H9 (cell line): ENCODE measurements at regions not wholly inside any gene's neighbourhood (a gene's known extent, or its start where the extent isn't known, plus 50 kb on each side); places are given as distances from the start of the nearest gene placed in this dataset.

Experiments used
- DNase-seq: peaks from one replicate; pipeline ENCODE4 v3.0.0-alpha.2; 2017
- H2AFZ ChIP-seq: one replicate; pipeline ENCODE4 v1.6.1; 2013; ENCODE audit warnings: mild to moderate bottlenecking, low read length, control low read depth, moderate library complexity
- H2AK5ac ChIP-seq: 2 replicates; pipeline ENCODE4 v1.6.1; 2013; ENCODE audit warnings: low read length, control low read depth, mixed read lengths; ENCODE audit not compliant: insufficient read length
- H2BK120ac ChIP-seq: one replicate; pipeline ENCODE4 v1.6.1; 2013; ENCODE audit warnings: low read depth, mild to moderate bottlenecking, low read length, control low read depth, inconsistent platforms; ENCODE audit not compliant: poor library complexity, severe bottlenecking
- H2BK12ac ChIP-seq: 2 replicates; pipeline ENCODE4 v1.6.1; 2013; ENCODE audit warnings: low read length, control low read depth, mixed read lengths, low read depth; ENCODE audit not compliant: insufficient read length
- H2BK15ac ChIP-seq: 2 replicates; pipeline ENCODE4 v1.6.1; 2013; ENCODE audit warnings: low read depth, low read length, control low read depth
- H2BK20ac ChIP-seq: one replicate; pipeline ENCODE4 v1.6.1; 2013; ENCODE audit warnings: low read depth, mild to moderate bottlenecking, low read length, control low read depth, inconsistent platforms; ENCODE audit not compliant: poor library complexity, severe bottlenecking
- H2BK5ac ChIP-seq: 2 replicates; pipeline ENCODE4 v1.6.1; 2013; ENCODE audit warnings: low read length, control low read depth, mixed read lengths; ENCODE audit not compliant: insufficient read length
- H3K14ac ChIP-seq: 2 replicates; pipeline ENCODE4 v1.6.1; 2013; ENCODE audit warnings: low read length, control low read depth; ENCODE audit not compliant: insufficient read depth
- H3K18ac ChIP-seq: 2 replicates; pipeline ENCODE4 v1.6.1; 2013; ENCODE audit warnings: low read depth, mild to moderate bottlenecking, mixed read lengths, low read length, control low read depth; ENCODE audit not compliant: insufficient read length
- H3K23ac ChIP-seq: 2 replicates; pipeline ENCODE4 v1.6.1; 2013; ENCODE audit warnings: low read length, control low read depth, mixed read lengths, low read depth; ENCODE audit not compliant: insufficient read length
- H3K23me2 ChIP-seq: 2 replicates; pipeline ENCODE4 v1.6.1; 2013; ENCODE audit warnings: low read depth, mild to moderate bottlenecking, mixed read lengths, low read length, control low read depth; ENCODE audit not compliant: insufficient read length, poor library complexity, severe bottlenecking
- H3K27ac ChIP-seq: 2 replicates; pipeline ENCODE4 v1.5.1; 2013; ENCODE audit warnings: low read length, control low read depth, mixed read lengths, low read depth; ENCODE audit not compliant: insufficient read length
- H3K27me3 ChIP-seq: 2 replicates; pipeline ENCODE4 v1.6.1; 2013; ENCODE audit warnings: low read length, control low read depth, inconsistent platforms; ENCODE audit not compliant: insufficient read depth
- H3K4ac ChIP-seq: 2 replicates; pipeline ENCODE4 v1.6.1; 2013; ENCODE audit warnings: low read depth, mild to moderate bottlenecking, control low read depth, inconsistent platforms, low read length, moderate library complexity
- H3K4me1 ChIP-seq: 2 replicates; pipeline ENCODE4 v1.6.1; 2013; ENCODE audit warnings: low read length, control low read depth, inconsistent platforms; ENCODE audit not compliant: insufficient read depth
- H3K4me2 ChIP-seq: 2 replicates; pipeline ENCODE4 v1.6.1; 2013; ENCODE audit warnings: low read length, control low read depth, mixed read lengths; ENCODE audit not compliant: insufficient read length, insufficient read depth
- H3K56ac ChIP-seq: 2 replicates; pipeline ENCODE4 v1.6.1; 2013; ENCODE audit warnings: low read depth, mild to moderate bottlenecking, mixed read lengths, low read length, control low read depth; ENCODE audit not compliant: insufficient read length
- H3K79me1 ChIP-seq: 2 replicates; pipeline ENCODE4 v1.6.1; 2013; ENCODE audit warnings: low read depth, mild to moderate bottlenecking, moderate library complexity, low read length, control low read depth, inconsistent platforms; ENCODE audit not compliant: insufficient read depth, poor library complexity, severe bottlenecking
- H3K79me2 ChIP-seq: 2 replicates; pipeline ENCODE4 v1.6.1; 2013; ENCODE audit warnings: low read length, control low read depth, inconsistent platforms; ENCODE audit not compliant: insufficient read depth
- H3K9ac ChIP-seq: 2 replicates; pipeline ENCODE4 v1.6.1; 2013; ENCODE audit warnings: low read length, control low read depth, mixed read lengths; ENCODE audit not compliant: insufficient read length; ENCODE audit errors: extremely low read depth
- H3K9me3 ChIP-seq: one replicate; pipeline ENCODE4 v1.6.1; 2013; ENCODE audit warnings: low read depth, low read length, inconsistent platforms; ENCODE audit not compliant: control insufficient read depth
- H3T11ph ChIP-seq: one replicate; pipeline ENCODE4 v1.6.1; 2013; ENCODE audit warnings: mild to moderate bottlenecking, low read length, control low read depth, inconsistent platforms
- H4K20me1 ChIP-seq: one replicate; pipeline ENCODE4 v1.6.1; 2013; ENCODE audit not compliant: control insufficient read depth, insufficient read length, insufficient read depth
- H4K5ac ChIP-seq: 2 replicates; pipeline ENCODE4 v1.6.1; 2013; ENCODE audit warnings: low read depth, mild to moderate bottlenecking, mixed read lengths, low read length, control low read depth; ENCODE audit not compliant: insufficient read length
- H4K8ac ChIP-seq: replicated peaks from 2 replicates; pipeline ENCODE4 v1.6.1; 2013; ENCODE audit warnings: low read length, control low read depth, mixed read lengths, low read depth; ENCODE audit not compliant: insufficient read length
- H4K91ac ChIP-seq: 2 replicates; pipeline ENCODE4 v1.6.1; 2013; ENCODE audit warnings: low read depth, mild to moderate bottlenecking, moderate library complexity, mixed read lengths, low read length, control low read depth; ENCODE audit not compliant: insufficient read length
- H3K27ac Mint-ChIP-seq, 3 experiments: 2 replicates in 2 of 3; 3 replicates in 1 of 3; pipeline ENCODE4 v1.8.0; 2020 to 2021; ENCODE audit warnings: mixed read lengths in 3 of 3, mild to moderate bottlenecking in 1 of 3, moderate library complexity in 1 of 3
- H3K27me3 Mint-ChIP-seq: 2 replicates; pipeline ENCODE4 v1.8.0; 2021; ENCODE audit warnings: low read depth, mild to moderate bottlenecking, moderate library complexity, mixed read lengths
- H3K36me3 Mint-ChIP-seq, 3 experiments: 2 replicates in 2 of 3; 3 replicates in 1 of 3; pipeline ENCODE4 v1.8.0; 2020 to 2021; ENCODE audit warnings: low read depth in 3 of 3, mixed read lengths in 3 of 3; ENCODE audit not compliant: insufficient read depth in 1 of 3
- H3K4me1 Mint-ChIP-seq, 2 experiments: 2 replicates each; pipeline ENCODE4 v1.8.0; 2020; ENCODE audit warnings: mixed read lengths in 2 of 2
- H3K4me3 Mint-ChIP-seq, 2 experiments: 2 replicates in 1 of 2; 3 replicates in 1 of 2; pipeline ENCODE4 v1.8.0; 2020 to 2021; ENCODE audit warnings: mild to moderate bottlenecking in 2 of 2, mixed read lengths in 2 of 2, moderate library complexity in 1 of 2
- H3K9me3 Mint-ChIP-seq, 2 experiments: 2 replicates in 1 of 2; 3 replicates in 1 of 2; pipeline ENCODE4 v1.8.0; 2020; ENCODE audit warnings: mild to moderate bottlenecking in 2 of 2, mixed read lengths in 2 of 2, moderate library complexity in 1 of 2
- WGBS: extraction: QIAGEN DNeasy Blood & Tissue Kit; methylation state at CpG from one replicate; pipeline ENCODE4 v1.1.7; 2013; ENCODE audit warnings: missing lambda C conversion rate, low lambda C conversion rate, mixed read lengths; ENCODE audit not compliant: insufficient read length; ENCODE audit errors: extremely low coverage; 5-methylcytosine and 5-hydroxymethylcytosine counted together
- TF ChIP-seq, protein P1 (sequence below): fragments of 200-600 bp; sonication (generic); conservative IDR thresholded peaks from 3 replicates; pipeline ENCODE4 v1.8.0; 2021; ENCODE audit warnings: antibody characterized with exemption, mild to moderate bottlenecking

GRCh38 chr3:191975936-191976335, 515.0 kb downstream of the PYDC2 start:
- no peak overlapping the region for H2AK5ac ChIP-seq
- WGBS = no CpG with 5 or more reads among the region's 6 CpGs

More at GRCh38 chr3:191975936-191976335, 515.0 kb downstream of the PYDC2 start:
- Histone ChIP-seq H3K79me1 (no peaks in the 10 kb centered on the region), H3K23me2 (no peaks in the 10 kb centered on the region), H4K20me1 (no peaks in the 10 kb centered on the region), H2BK15ac (no peak overlapping the region), H3K4ac (no peak overlapping the region), H3K56ac (no peak overlapping the region), H3K4me1 (no peaks in the 10 kb centered on the region), H4K91ac (no peak overlapping the region), H3K18ac (no peak overlapping the region), H2BK5ac (no peak overlapping the region), H3K9ac (no peak overlapping the region), H3T11ph (no peak overlapping the region), H3K14ac (no peak overlapping the region), H3K27me3 (no peaks in the 10 kb centered on the region), H2BK12ac (no peak overlapping the region), H3K27ac (no peak overlapping the region), H4K5ac (no peak overlapping the region), H2BK20ac (no peak overlapping the region), H3K4me2 (no peak overlapping the region), H3K9me3 (no peaks in the 10 kb centered on the region), H3K23ac (no peak overlapping the region), H3K79me2 (no peaks in the 10 kb centered on the region), H2AFZ (no peak overlapping the region), H4K8ac (no peak overlapping the region), H2BK120ac (no peak overlapping the region)
- no peak for DNase-seq
- H3K27ac Mint-ChIP-seq = no peak overlapping the region; a peak in 1 of 7 replicates
- no peaks in the 10 kb centered on the region for H3K27me3 Mint-ChIP-seq
- TF ChIP-seq, protein P1, sequence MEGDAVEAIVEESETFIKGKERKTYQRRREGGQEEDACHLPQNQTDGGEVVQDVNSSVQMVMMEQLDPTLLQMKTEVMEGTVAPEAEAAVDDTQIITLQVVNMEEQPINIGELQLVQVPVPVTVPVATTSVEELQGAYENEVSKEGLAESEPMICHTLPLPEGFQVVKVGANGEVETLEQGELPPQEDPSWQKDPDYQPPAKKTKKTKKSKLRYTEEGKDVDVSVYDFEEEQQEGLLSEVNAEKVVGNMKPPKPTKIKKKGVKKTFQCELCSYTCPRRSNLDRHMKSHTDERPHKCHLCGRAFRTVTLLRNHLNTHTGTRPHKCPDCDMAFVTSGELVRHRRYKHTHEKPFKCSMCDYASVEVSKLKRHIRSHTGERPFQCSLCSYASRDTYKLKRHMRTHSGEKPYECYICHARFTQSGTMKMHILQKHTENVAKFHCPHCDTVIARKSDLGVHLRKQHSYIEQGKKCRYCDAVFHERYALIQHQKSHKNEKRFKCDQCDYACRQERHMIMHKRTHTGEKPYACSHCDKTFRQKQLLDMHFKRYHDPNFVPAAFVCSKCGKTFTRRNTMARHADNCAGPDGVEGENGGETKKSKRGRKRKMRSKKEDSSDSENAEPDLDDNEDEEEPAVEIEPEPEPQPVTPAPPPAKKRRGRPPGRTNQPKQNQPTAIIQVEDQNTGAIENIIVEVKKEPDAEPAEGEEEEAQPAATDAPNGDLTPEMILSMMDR = no peak
- no peak overlapping the region for H3K4me3 Mint-ChIP-seq
- peaks cover 0 to 4% of the 10 kb centered on the region in 2 experiments; a peak in 2 of 4 replicates for H3K4me1 Mint-ChIP-seq
- H3K36me3 Mint-ChIP-seq = peaks cover 13 to 27% (median 17%) of the 10 kb centered on the region in 3 experiments
- peaks cover 23 to 26% of the 10 kb centered on the region in 2 experiments for H3K9me3 Mint-ChIP-seq
